ENCODE measurements at regions not wholly inside any gene's neighbourhood (a gene's known extent, or its start where the extent isn't known, plus 50 kb on each side); places are given as distances from the start of the nearest gene placed in this dataset.
"Not testable (repeated sequence)": the region's sequence is repeated elsewhere in the genome, so short reads cannot be mapped to it uniquely, and the experiment has no call there.

DNA sequence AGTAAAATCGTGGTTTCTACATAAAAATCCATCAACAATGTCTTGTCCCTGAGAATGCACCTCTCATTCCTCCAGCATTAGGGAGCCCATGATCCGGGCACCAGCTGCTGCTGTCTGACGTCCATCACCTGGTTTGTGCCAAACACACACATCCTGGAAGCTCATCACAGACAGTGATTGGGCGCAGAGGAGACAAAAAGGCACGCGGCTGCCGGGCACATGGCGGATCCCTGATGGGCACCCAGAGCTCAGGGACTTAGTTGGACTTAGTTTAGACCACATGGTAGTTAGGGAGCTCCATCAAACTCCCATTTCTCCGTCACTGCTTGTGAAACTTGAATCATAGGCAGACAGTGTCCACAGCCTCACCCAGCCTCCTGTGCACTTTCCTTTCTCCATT is 1059.3 kb downstream of the TMEM121 start:
- Histone ChIP-seq H3K9me3 (replicated peaks in 1 of 3) (no peaks in the 10 kb centered on the region), H3K4me1 (replicated peaks in 1 of 2) (no peaks in the 10 kb centered on the region), H3K27ac (no peak overlapping the region), H3K4me3 (no peak overlapping the region), H3K36me3 (replicated peaks in 1 of 2) (no peaks in the 10 kb centered on the region), H3K27me3 (peaks cover 7% of the 10 kb centered on the region)
- no peak for TF ChIP-seq POLR2A (IDR thresholded peaks at IDR 0.05)
- TF ChIP-seq, protein P1, sequence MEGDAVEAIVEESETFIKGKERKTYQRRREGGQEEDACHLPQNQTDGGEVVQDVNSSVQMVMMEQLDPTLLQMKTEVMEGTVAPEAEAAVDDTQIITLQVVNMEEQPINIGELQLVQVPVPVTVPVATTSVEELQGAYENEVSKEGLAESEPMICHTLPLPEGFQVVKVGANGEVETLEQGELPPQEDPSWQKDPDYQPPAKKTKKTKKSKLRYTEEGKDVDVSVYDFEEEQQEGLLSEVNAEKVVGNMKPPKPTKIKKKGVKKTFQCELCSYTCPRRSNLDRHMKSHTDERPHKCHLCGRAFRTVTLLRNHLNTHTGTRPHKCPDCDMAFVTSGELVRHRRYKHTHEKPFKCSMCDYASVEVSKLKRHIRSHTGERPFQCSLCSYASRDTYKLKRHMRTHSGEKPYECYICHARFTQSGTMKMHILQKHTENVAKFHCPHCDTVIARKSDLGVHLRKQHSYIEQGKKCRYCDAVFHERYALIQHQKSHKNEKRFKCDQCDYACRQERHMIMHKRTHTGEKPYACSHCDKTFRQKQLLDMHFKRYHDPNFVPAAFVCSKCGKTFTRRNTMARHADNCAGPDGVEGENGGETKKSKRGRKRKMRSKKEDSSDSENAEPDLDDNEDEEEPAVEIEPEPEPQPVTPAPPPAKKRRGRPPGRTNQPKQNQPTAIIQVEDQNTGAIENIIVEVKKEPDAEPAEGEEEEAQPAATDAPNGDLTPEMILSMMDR (IDR thresholded peaks at IDR 0.05), result no peak
- WGBS, 4 donors, result 49 to 68% (median 62%) methylated on average over 9 of the region's 9 CpGs
- intact Hi-C loops (cut with DNase I), result no loop called here
- no peak for DNase-seq

DNA sequence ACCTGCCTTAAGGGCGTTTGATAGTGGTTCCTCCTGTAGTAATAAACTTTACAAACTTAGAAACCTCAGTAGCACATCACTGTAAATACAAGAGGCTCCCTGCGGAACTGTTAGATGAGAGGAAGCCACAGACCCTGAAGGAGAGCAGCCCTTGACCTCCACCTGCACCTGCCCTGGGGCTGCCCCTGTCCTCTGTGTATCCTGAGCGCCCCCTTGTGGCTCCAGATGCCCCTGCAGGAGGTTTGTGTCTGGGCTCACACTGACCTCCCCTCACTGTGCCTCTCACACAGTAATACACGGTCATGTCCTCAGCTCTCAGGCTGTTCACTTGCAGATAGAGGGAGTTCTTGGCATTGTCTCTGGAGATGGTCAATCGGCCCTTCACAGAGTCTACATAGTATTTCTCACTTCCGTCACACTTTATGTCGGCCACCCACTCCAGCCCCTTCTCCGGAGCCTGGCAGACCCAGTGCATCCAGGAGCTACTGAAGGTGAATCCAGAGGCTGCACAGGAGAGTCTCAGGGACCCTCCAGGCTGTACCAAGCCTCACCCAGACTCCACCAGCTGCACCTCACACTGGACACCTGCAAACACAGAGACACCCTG is 1059.8 kb downstream of the TMEM121 start:
- 53 to 74% (median 60%) methylated on average over 5 to 8 of the region's 8 CpGs for WGBS, 4 donors
- peak in 1 of 7 donors; percentile 30 for DNase-seq
- Histone ChIP-seq H3K9me3 (replicated peaks in 1 of 3) (no peaks in the 10 kb centered on the region), H3K27me3 (peaks cover 7% of the 10 kb centered on the region), H3K4me3 (no peak overlapping the region), H3K36me3 (replicated peaks in 1 of 2) (no peaks in the 10 kb centered on the region), H3K27ac (no peak overlapping the region), H3K4me1 (replicated peaks in 1 of 2) (no peaks in the 10 kb centered on the region)
- intact Hi-C loops (cut with DNase I), result no loop called here
- no peak for TF ChIP-seq POLR2A (IDR thresholded peaks at IDR 0.05)
- TF ChIP-seq, protein P1 (IDR thresholded peaks at IDR 0.05), result peak in 2 of 6 experiments; percentile 8 to 21

DNA sequence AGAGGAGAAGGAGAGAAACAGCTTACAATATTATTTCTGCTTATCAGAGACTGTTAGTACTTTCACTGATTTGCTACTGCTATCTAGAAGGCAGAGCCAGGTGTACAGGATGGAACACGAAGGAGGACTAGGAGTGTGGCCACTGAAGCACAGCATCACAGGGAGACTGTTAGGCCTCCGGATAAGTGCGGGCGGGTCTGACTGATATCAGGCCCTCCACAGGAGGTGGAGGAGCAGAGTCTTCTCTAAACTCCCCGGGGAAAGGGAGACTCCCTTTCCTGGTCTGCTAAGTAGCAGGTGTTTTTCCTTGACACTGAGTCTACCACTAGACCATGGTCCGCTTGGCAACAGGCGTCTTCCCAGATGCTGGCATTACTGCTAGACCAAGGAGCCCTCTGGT is 1065.2 kb downstream of the TMEM121 start:
- H3K36me3 ChIP-seq (replicated peaks in 1 of 2); DNase-seq; intact Hi-C loops (cut with DNase I); H3K27me3 ChIP-seq; H3K4me1 ChIP-seq (replicated peaks in 1 of 2); H3K27ac ChIP-seq; H3K9me3 ChIP-seq (replicated peaks in 1 of 3); H3K4me3 ChIP-seq: not testable (repeated sequence)
- 80 to 88% (median 82%) methylated on average over 7 of the region's 7 CpGs; no CpG with 5 or more reads in 1 of the 4 donors for WGBS, 4 donors

DNA sequence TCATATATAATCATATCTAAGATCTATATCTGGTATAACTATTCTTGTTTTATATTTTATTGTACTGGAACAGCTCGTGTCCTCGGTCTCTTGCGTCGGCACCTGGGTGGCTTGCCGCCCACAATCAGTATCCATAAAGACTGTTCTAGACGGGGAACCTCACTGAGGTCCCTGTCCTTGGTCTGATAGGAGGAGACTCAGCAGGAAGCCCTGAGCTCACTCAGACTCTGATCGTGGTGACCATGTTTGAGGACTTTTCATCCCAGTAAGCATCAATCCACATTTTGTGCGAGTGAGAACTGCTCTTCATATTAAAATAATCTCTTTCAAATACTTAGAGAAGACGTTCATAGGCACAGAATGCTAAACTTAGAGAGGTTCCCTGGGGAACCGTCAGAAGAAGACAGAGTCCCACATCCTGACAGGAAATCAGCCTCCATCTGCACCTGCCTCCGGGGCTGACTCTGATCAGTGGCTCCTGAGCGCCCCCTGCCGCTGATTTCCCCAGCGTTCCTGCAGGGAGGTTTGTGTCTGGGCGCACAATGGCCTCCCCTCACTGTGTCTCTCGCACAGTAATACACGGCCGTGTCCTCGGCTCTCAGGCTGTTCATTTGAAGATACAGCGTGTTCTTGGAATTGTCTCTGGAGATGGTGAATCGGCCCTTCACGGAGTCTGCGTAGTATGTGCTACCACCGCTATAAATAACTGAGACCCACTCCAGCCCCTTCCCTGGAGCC is 1065.9 kb downstream of the TMEM121 start:
- intact Hi-C loops (cut with DNase I); H3K27me3 ChIP-seq; H3K9me3 ChIP-seq (replicated peaks in 1 of 3); DNase-seq; H3K27ac ChIP-seq; H3K4me1 ChIP-seq (replicated peaks in 1 of 2); H3K4me3 ChIP-seq; H3K36me3 ChIP-seq (replicated peaks in 1 of 2): not testable (repeated sequence)
- 63 to 79% (median 65%) methylated on average over 18 to 24 of the region's 24 CpGs for WGBS, 4 donors

DNA sequence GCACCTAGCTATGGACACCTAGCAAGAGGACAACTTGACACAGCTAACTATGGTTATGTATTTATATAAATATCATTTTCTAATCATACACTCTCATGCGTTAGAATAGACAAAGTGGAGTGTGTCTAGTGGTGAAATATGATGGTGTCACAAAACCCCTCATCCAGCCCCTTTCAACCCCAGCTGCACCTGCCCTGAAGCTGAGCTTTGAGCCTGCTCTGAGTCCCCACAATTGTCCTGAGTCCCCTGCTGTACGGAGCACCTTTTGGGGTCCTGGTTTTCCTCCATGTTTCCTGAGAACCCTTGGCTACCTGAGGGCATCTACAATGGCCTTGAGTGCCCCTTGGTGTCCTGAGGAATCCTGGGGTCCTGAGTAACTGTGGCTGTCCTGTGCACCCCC is 1072.8 kb downstream of the TMEM121 start:
- H3K36me3 ChIP-seq (replicated peaks in 1 of 2), result no peaks in the 10 kb centered on the region
- H3K27ac ChIP-seq, result no peak overlapping the region
- no peaks in the 10 kb centered on the region for H3K9me3 ChIP-seq (replicated peaks in 1 of 3)
- no peaks in the 10 kb centered on the region for H3K4me1 ChIP-seq (replicated peaks in 1 of 2)
- intact Hi-C loops (cut with DNase I), result no loop called here
- peaks cover 1% of the 10 kb centered on the region for H3K27me3 ChIP-seq
- TF ChIP-seq POLR2A (IDR thresholded peaks at IDR 0.05), result no peak
- TF ChIP-seq, protein P1 (IDR thresholded peaks at IDR 0.05), result no peak
- no peak overlapping the region for H3K4me3 ChIP-seq
- 42 to 64% (median 46%) methylated on average over 2 of the region's 2 CpGs for WGBS, 4 donors
- DNase-seq, result no peak
